Naive thymus-derived CD4-positive, alpha-beta T cell (primary cell): ENCODE measurements at regions not wholly inside any gene's neighbourhood (a gene's known extent, or its start where the extent isn't known, plus 50 kb on each side); places are given as distances from the start of the nearest gene placed in this dataset.

Experiments used
- ATAC-seq: fragments of 150-1000 bp; cut with Tn5 transposase; 2 replicates; pipeline ENCODE4 v1.10.0; 2021; ENCODE audit warnings: mild to moderate bottlenecking, moderate library complexity
- CTCF ChIA-PET: fragments of 350-600 bp; sonication (Branson Sonifier 250); formaldehyde crosslinking; loops from one replicate; lab custom pipeline; 2021; ENCODE audit warnings: antibody characterized with exemption; lab: Charles Lee
- POLR2A ChIA-PET: fragments of 350-600 bp; sonication (Branson Sonifier 250); formaldehyde crosslinking; loops from one replicate; lab custom pipeline; 2021; ENCODE audit warnings: antibody characterized with exemption, inconsistent platforms; lab: Charles Lee
- DNase-seq, 9 donors: peaks; one replicate each; pipeline versions ENCODE4 v3.0.0 to v3.0.0-alpha.2; 2020 to 2022; ENCODE audit warnings: mixed read lengths in 1 of 9
- H3K27ac ChIP-seq: one replicate; pipeline ENCODE4 v1.7.0; 2013; ENCODE audit warnings: mild to moderate bottlenecking, low read depth, low read length, moderate library complexity
- H3K27me3 ChIP-seq, 2 donors: one replicate each; pipeline ENCODE4 v1.7.0; 2013; ENCODE audit warnings: low read length in 2 of 2, mild to moderate bottlenecking in 2 of 2, moderate library complexity in 2 of 2; ENCODE audit not compliant: control insufficient read depth in 2 of 2, insufficient read depth in 2 of 2
- H3K36me3 ChIP-seq, 3 experiments: 1 replicate in 2 of 3; 2 replicates in 1 of 3; pipeline ENCODE4 v1.7.0; 2013; ENCODE audit warnings: low read length in 3 of 3, mild to moderate bottlenecking in 3 of 3, moderate library complexity in 1 of 3; ENCODE audit not compliant: insufficient read depth in 3 of 3, control insufficient read depth in 2 of 3
- H3K4me1 ChIP-seq, 2 donors: one replicate each; pipeline ENCODE4 v1.7.0; 2013; ENCODE audit warnings: low read length in 2 of 2, mild to moderate bottlenecking in 2 of 2, moderate library complexity in 1 of 2; ENCODE audit not compliant: control insufficient read depth in 2 of 2, insufficient read depth in 2 of 2
- H3K4me3 ChIP-seq: 2 replicates; pipeline ENCODE4 v1.7.0; 2013; ENCODE audit warnings: mild to moderate bottlenecking, low read length
- H3K9me3 ChIP-seq, 3 experiments: 1 replicate in 2 of 3; 2 replicates in 1 of 3; pipeline ENCODE4 v1.7.0; 2013; ENCODE audit warnings: low read length in 3 of 3; ENCODE audit not compliant: control insufficient read depth in 2 of 3
- H3K27ac Mint-ChIP-seq, 9 donors: one replicate each; pipeline ENCODE4 v1.8.0; 2020 to 2022; ENCODE audit warnings: mixed read lengths in 9 of 9, mild to moderate bottlenecking in 8 of 9, moderate library complexity in 5 of 9, inconsistent platforms in 2 of 9
- H3K27me3 Mint-ChIP-seq, 5 donors: one replicate each; pipeline ENCODE4 v1.8.0; 2021 to 2022; ENCODE audit warnings: mixed read lengths in 5 of 5, mild to moderate bottlenecking in 1 of 5
- H3K36me3 Mint-ChIP-seq, 5 donors: one replicate each; pipeline ENCODE4 v1.8.0; 2020 to 2022; ENCODE audit warnings: mixed read lengths in 5 of 5, mild to moderate bottlenecking in 3 of 5, inconsistent platforms in 1 of 5
- H3K4me1 Mint-ChIP-seq, 7 donors: one replicate each; pipeline ENCODE4 v1.8.0; 2020 to 2022; ENCODE audit warnings: mixed read lengths in 7 of 7, mild to moderate bottlenecking in 3 of 7, inconsistent platforms in 1 of 7
- H3K4me3 Mint-ChIP-seq, 10 donors: one replicate each; pipeline ENCODE4 v1.8.0; 2020 to 2022; ENCODE audit warnings: mild to moderate bottlenecking in 10 of 10, mixed read lengths in 10 of 10, moderate library complexity in 6 of 10, inconsistent platforms in 2 of 10
- H3K9me3 Mint-ChIP-seq, 11 donors: one replicate each; pipeline ENCODE4 v1.8.0; 2020 to 2022; ENCODE audit warnings: mixed read lengths in 11 of 11, mild to moderate bottlenecking in 4 of 11, inconsistent platforms in 1 of 11, moderate library complexity in 1 of 11
- intact Hi-C, 2 donors: fragments of 100-400 bp; cut with micrococcal nuclease; formaldehyde crosslinking; loops; one replicate each; pipeline ENCODE4 v1.15.1; 2023

DNA sequence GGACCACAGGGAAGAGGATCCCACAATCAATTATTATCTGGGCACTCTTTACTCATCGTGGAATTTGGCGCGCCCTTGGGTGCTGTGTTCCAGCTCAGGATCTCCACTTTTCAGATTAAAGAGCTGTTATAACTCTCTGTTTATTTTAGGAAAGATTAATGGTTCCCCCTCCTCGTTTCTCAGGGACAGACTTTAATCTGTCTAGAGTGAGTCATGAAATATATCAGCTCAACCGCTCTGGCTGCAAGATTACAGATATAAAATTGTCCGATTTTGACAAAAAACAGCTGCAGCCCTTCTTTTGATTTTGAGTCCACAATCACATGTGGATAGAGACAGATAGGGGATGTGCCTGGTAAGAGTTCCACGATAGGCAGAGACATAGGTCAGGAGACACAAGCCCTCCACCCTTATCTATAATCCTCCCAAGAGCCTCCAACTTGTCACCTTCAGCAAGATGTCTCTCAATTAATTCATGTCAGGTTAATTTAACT is 77.6 kb upstream of the ANKRD55 start:
- Histone ChIP-seq H3K9me3 (peaks cover 0 to 8% (median 5%) of the 10 kb centered on the region in 3 experiments), H3K27ac (no peak overlapping the region), H3K4me3 (no peak overlapping the region), H3K36me3 (no peaks in the 10 kb centered on the region), H3K4me1 (peaks cover 0 to 4% of the 10 kb centered on the region in 2 donors), H3K27me3 (no peaks in the 10 kb centered on the region)
- Mint-ChIP-seq H3K36me3 (peaks cover 0 to 11% (median 5%) of the 10 kb centered on the region in 5 donors), H3K27me3 (no peaks in the 10 kb centered on the region), H3K9me3 (peaks cover 0 to 19% (median 6%) of the 10 kb centered on the region in 11 donors), H3K4me1 (peaks cover 0 to 19% (median 11%) of the 10 kb centered on the region in 7 donors), H3K27ac (no peak overlapping the region), H3K4me3 (no peak overlapping the region)
- ChIA-PET CTCF (interaction anchor here (0.7 kb wide), 1 partner anchor 14 kb away, joined by 3 read pairs; no protein-coding TSS in a partner anchor), POLR2A (interaction anchor here (1.1 to 1.2 kb wide), 2 partner anchors 18 to 21 kb away, joined by 3 read pairs; no protein-coding TSS in a partner anchor)
- no peak for ATAC-seq
- DNase-seq: no peak
- intact Hi-C loops: no loop called here

DNA sequence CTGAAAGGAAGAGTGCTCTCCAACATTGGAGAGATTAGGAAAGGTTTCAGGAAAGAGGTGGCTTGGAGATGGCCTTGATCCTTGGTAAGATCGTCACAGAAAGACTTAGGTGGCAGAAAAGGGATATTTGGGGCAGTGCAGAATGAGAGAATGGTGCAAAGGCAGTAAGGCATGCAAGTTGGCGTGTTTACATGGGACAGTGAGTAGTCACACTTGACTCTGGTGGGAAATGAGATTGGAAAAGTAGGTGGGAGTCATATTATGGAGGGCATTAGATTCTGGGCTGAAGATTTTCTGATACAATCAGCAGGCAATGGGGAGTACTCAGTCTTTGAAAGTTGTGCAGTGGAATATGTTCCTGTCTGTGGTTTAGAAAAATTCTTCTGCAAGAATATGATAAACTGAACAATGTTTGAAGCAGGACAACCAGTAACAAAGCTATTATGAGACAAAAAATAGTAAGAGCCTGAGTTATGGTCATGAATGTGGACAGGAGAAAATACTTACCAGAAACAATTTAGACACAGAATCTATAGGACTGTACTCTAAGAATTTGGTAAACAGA is 76.2 kb upstream of the ANKRD55 start:
- Histone ChIP-seq H3K27me3 (no peaks in the 10 kb centered on the region), H3K27ac (no peak overlapping the region), H3K4me1 (no peaks in the 10 kb centered on the region), H3K4me3 (no peak overlapping the region), H3K9me3 (peaks cover 0 to 8% (median 5%) of the 10 kb centered on the region in 3 experiments), H3K36me3 (no peaks in the 10 kb centered on the region)
- DNase-seq (no peak), ATAC-seq (no peak)
- POLR2A ChIA-PET: no interaction called here
- CTCF ChIA-PET: no interaction called here
- intact Hi-C loops: no loop called here
- Mint-ChIP-seq H3K27me3 (no peaks in the 10 kb centered on the region), H3K4me1 (peaks cover 0 to 15% (median 6%) of the 10 kb centered on the region in 7 donors), H3K9me3 (peaks cover 0 to 23% (median 6%) of the 10 kb centered on the region in 11 donors), H3K4me3 (no peak overlapping the region), H3K27ac (no peak overlapping the region), H3K36me3 (peaks cover 0 to 12% (median 8%) of the 10 kb centered on the region in 5 donors)

DNA sequence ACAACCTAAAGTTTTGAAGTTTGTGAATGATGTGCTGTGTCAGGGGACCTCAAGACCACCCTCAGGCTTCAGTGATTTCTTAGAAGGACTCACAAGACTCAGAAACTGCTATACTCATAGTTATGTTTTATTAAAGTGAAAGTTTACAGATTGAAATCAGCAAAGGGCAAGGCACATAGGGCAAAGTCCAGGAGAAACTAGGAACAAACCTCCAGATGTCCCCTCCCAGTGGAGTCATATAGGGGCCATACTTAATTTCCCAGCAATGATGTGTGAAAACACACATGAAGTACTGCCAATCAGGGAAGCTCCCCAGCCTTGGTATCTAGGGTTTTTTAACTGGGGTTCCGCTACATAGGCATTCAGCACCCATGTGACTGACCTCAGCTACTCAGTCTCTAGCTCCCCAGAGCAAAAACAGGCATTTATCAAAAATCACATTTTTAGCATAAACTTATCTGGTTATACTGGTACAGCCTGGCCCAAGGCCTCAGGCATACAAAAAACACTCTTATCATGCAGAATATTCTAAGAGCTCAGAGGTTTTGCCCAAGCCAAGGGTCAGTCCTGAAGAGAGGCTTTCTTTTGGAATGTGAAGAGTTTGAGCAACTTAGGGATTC is 74.7 kb upstream of the ANKRD55 start:
- Histone ChIP-seq H3K9me3 (peaks cover 0 to 8% (median 5%) of the 10 kb centered on the region in 3 experiments), H3K4me1 (no peaks in the 10 kb centered on the region), H3K27me3 (no peaks in the 10 kb centered on the region), H3K4me3 (no peak overlapping the region), H3K27ac (no peak overlapping the region), H3K36me3 (no peaks in the 10 kb centered on the region)
- POLR2A ChIA-PET: no interaction called here
- Mint-ChIP-seq H3K4me3 (no peak overlapping the region), H3K4me1 (peaks cover 0 to 14% (median 6%) of the 10 kb centered on the region in 7 donors), H3K9me3 (peaks cover 0 to 23% (median 6%) of the 10 kb centered on the region in 11 donors), H3K27ac (no peak overlapping the region), H3K27me3 (no peaks in the 10 kb centered on the region), H3K36me3 (peaks cover 0 to 12% (median 8%) of the 10 kb centered on the region in 5 donors)
- intact Hi-C loops: no loop called here
- CTCF ChIA-PET: no interaction called here
- ATAC-seq (no peak), DNase-seq (no peak)

DNA sequence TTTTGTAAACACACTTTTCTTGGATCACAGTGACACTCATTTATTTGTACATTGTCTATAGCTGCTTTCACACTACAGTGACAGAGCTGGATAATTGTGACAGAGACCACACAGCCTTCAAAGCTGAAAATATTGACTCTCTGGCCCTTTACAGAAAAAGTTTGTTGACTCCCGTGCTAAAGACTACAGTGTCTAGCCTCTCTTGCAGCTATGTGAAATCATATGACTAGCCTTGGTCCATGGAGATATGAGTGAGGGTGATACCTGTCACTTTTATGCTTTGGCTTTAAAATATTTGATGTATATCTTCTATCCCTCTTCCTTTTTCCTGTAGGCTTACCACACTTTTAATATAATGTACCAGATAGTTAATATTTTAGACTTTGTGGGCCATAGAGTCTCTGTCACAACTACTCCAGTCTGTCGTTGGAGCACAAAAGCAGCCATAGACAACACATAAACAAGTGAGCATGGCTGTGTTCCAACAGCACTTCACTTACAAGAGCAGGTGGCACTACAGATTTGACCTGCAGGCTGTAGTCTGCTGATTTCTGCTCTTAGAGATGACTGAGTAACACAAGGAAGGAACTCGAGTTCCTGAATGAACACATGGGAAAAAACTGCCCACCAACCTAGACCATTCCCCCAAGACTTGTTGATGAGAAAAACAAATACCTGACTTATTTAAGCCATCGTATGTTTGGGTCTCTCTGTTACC is 73.5 kb upstream of the ANKRD55 start:
- no peak overlapping the region for H3K4me3 ChIP-seq
- Mint-ChIP-seq H3K36me3 (peaks cover 0 to 12% (median 8%) of the 10 kb centered on the region in 5 donors), H3K9me3 (peaks cover 0 to 23% (median 6%) of the 10 kb centered on the region in 11 donors), H3K27ac (no peak overlapping the region), H3K27me3 (no peaks in the 10 kb centered on the region), H3K4me1 (peaks cover 0 to 11% (median 4%) of the 10 kb centered on the region in 7 donors), H3K4me3 (no peak overlapping the region)
- intact Hi-C loops: no loop called here
- ATAC-seq (no peak), DNase-seq (no peak)
- H3K27ac ChIP-seq: no peak overlapping the region
- no peaks in the 10 kb centered on the region for H3K4me1 ChIP-seq
- POLR2A ChIA-PET: interaction anchor here (0.6 kb wide), 1 partner anchor 152 kb away, joined by 4 read pairs; no protein-coding TSS in a partner anchor
- CTCF ChIA-PET: interaction anchor here (0.7 to 0.8 kb wide), 2 partner anchors 10 to 521 kb away, joined by 3 read pairs; no protein-coding TSS in a partner anchor
- no peaks in the 10 kb centered on the region for H3K27me3 ChIP-seq
- no peaks in the 10 kb centered on the region for H3K36me3 ChIP-seq
- peaks cover 0 to 8% (median 5%) of the 10 kb centered on the region in 3 experiments for H3K9me3 ChIP-seq

DNA sequence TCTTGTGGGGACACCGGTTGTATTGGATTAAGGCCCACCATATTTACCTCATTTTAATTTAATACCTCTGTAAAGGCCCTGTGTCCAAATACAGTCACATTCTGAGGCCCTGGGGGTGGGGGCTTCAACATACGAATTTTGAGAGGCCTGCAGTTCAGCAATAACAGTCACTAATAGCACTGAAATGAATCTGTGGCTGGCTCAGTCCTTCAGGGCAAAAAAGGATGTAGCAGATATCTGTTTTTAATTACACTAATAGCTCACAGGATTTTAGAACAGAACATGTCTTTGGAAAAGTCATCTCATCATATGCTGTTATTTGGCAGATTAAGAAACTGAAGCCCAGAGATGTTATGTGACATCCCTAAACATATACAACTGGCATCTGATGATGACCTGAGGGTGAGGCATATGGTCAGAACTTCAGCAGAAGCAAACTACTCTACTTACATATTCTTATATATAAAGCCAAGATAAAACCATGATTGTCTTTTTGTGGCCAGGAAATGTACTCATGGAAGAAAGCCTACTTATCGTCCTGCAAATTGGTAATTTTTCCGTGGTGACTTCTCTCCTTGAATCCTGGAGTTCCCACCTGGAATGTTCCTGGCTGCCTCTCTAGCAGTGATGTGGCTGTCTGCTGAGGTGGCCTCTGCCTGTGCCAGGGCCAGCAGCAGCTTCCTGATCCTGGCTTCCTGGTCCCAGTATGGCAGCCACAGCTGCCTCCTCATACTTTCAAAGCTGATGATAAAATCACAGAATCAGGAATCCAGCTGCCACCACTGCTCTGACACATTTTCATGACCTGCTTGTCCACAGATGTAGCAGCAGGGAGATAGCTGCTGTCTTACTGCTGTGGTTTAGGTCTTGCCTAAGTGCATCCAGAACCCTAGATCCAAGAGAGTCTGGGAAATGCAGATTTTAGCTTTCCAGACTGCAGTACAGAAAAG is 72.1 kb upstream of the ANKRD55 start:
- Histone ChIP-seq H3K27me3 (no peaks in the 10 kb centered on the region), H3K36me3 (no peaks in the 10 kb centered on the region), H3K4me3 (no peak overlapping the region), H3K27ac (no peak overlapping the region), H3K9me3 (peaks cover 0 to 8% (median 5%) of the 10 kb centered on the region in 3 experiments), H3K4me1 (no peaks in the 10 kb centered on the region)
- Mint-ChIP-seq H3K4me1 (peaks cover 0 to 8% (median 4%) of the 10 kb centered on the region in 7 donors), H3K27me3 (no peaks in the 10 kb centered on the region), H3K36me3 (peaks cover 0 to 12% (median 8%) of the 10 kb centered on the region in 5 donors), H3K4me3 (no peak overlapping the region), H3K9me3 (peaks cover 0 to 23% (median 6%) of the 10 kb centered on the region in 11 donors), H3K27ac (no peak overlapping the region)
- CTCF ChIA-PET: interaction anchor here (0.8 kb wide), 1 partner anchor 522 kb away, joined by 3 read pairs; no protein-coding TSS in a partner anchor
- POLR2A ChIA-PET: interaction anchor here (0.6 kb wide), 1 partner anchor 222 kb away, joined by 3 read pairs; no protein-coding TSS in a partner anchor
- intact Hi-C loops: no loop called here
- no peak for DNase-seq
- no peak for ATAC-seq
